ENCODE measurements at regions not wholly inside any gene's neighbourhood (a gene's known extent, or its start where the extent isn't known, plus 50 kb on each side); places are given as distances from the start of the nearest gene placed in this dataset.

GRCh38 chr2:5364361-5364760, 327.8 kb upstream of the SOX11 start:
- Histone ChIP-seq H3K4me1 (ENCODE audit: insufficient read depth, low read length) (no peaks in the 10 kb centered on the region), H3K9me3 (ENCODE audit: control insufficient read depth in 1 of 2, insufficient read depth in 1 of 2, low read length in 2 of 2) (peaks cover 0 to 12% of the 10 kb centered on the region in 2 experiments), H3K27me3 (ENCODE audit: control insufficient read depth in 1 of 2, insufficient read depth in 2 of 2, low read length in 2 of 2) (no peaks in the 10 kb centered on the region), H3K36me3 (ENCODE audit: insufficient read depth, low read length) (no peaks in the 10 kb centered on the region), H3K4me3 (ENCODE audit: low read length) (no peak overlapping the region), H3K27ac (ENCODE audit: low read depth in 1 of 2, low read length in 2 of 2) (no peak overlapping the region)
- DNase-seq (no peak), ATAC-seq (ENCODE audit: poor library complexity) (no peak)
- Mint-ChIP-seq H3K36me3 (ENCODE audit: low read depth) (no peaks in the 10 kb centered on the region), H3K27me3 (no peaks in the 10 kb centered on the region), H3K4me3 (no peak overlapping the region), H3K27ac (no peak overlapping the region), H3K4me1 (ENCODE audit: low read depth) (no peaks in the 10 kb centered on the region), H3K9me3 (peaks cover 2% of the 10 kb centered on the region)
- TF ChIP-seq, protein P1, sequence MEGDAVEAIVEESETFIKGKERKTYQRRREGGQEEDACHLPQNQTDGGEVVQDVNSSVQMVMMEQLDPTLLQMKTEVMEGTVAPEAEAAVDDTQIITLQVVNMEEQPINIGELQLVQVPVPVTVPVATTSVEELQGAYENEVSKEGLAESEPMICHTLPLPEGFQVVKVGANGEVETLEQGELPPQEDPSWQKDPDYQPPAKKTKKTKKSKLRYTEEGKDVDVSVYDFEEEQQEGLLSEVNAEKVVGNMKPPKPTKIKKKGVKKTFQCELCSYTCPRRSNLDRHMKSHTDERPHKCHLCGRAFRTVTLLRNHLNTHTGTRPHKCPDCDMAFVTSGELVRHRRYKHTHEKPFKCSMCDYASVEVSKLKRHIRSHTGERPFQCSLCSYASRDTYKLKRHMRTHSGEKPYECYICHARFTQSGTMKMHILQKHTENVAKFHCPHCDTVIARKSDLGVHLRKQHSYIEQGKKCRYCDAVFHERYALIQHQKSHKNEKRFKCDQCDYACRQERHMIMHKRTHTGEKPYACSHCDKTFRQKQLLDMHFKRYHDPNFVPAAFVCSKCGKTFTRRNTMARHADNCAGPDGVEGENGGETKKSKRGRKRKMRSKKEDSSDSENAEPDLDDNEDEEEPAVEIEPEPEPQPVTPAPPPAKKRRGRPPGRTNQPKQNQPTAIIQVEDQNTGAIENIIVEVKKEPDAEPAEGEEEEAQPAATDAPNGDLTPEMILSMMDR (IDR thresholded peaks at IDR 0.05) = no peak
- intact Hi-C loops (cut with DNase I, micrococcal nuclease) = no loop called here
- CTCF ChIA-PET = no interaction called here
- POLR2A ChIA-PET = no interaction called here

DNA sequence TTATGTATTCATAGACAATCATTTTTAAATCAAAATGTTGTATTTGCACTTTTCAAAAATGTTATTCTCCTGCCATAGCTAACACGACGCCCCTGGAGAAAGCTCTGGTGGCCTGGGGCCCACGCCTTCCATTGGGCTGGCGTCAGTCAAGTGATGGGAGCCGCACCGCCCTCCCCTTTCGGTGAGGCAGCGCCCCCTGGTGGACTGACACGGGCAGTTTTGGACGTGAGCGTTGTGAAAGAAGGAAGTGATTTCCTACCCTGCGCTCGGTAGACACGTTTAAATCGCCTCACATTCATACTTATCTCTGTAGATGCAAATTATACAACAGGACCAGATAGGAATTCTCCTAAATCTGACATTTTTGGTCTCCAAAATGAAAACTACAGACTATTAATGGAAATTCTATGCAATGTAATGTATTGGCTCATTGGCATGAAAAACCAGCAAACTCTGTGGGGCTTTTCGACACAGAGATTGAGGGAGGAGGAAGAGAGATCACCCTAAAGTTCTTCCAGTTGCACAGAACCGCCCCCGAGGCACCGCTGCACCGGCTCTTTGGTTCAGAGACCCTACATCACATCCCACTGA, 326.2 kb upstream of the SOX11 start:
- ChIA-PET CTCF (no interaction called here), POLR2A (no interaction called here)
- no peak overlapping the region for H3K4me3 Mint-ChIP-seq
- Histone ChIP-seq H3K4me1 (ENCODE audit: insufficient read depth, low read length) (no peaks in the 10 kb centered on the region), H3K27me3 (ENCODE audit: control insufficient read depth in 1 of 2, insufficient read depth in 2 of 2, low read length in 2 of 2) (no peaks in the 10 kb centered on the region), H3K4me3 (ENCODE audit: low read length) (no peak overlapping the region), H3K27ac (ENCODE audit: low read depth in 1 of 2, low read length in 2 of 2) (no peak overlapping the region), H3K9me3 (ENCODE audit: control insufficient read depth in 1 of 2, insufficient read depth in 1 of 2, low read length in 2 of 2) (peaks cover 0 to 18% of the 10 kb centered on the region in 2 experiments), H3K36me3 (ENCODE audit: insufficient read depth, low read length) (no peaks in the 10 kb centered on the region)
- TF ChIP-seq, protein P1 (IDR thresholded peaks at IDR 0.05) = no peak
- no peak for ATAC-seq (ENCODE audit: poor library complexity)
- intact Hi-C loops (cut with DNase I, micrococcal nuclease) = no loop called here
- peaks cover 4% of the 10 kb centered on the region for H3K9me3 Mint-ChIP-seq
- no peaks in the 10 kb centered on the region for H3K36me3 Mint-ChIP-seq (ENCODE audit: low read depth)
- H3K4me1 Mint-ChIP-seq (ENCODE audit: low read depth) = no peaks in the 10 kb centered on the region
- no peaks in the 10 kb centered on the region for H3K27me3 Mint-ChIP-seq
- peak in 4 of 14 experiments; percentile 1 to 18 (median 11) for DNase-seq
- no peak overlapping the region for H3K27ac Mint-ChIP-seq

GRCh38 chr2:5367321-5367720, 324.9 kb upstream of the SOX11 start:
- no peaks in the 10 kb centered on the region for H3K36me3 Mint-ChIP-seq (ENCODE audit: low read depth)
- no peaks in the 10 kb centered on the region for H3K4me1 Mint-ChIP-seq (ENCODE audit: low read depth)
- no peak for ATAC-seq (ENCODE audit: poor library complexity)
- H3K4me1 ChIP-seq (ENCODE audit: insufficient read depth, low read length) = no peaks in the 10 kb centered on the region
- TF ChIP-seq, protein P1 (IDR thresholded peaks at IDR 0.05) = no peak
- intact Hi-C loops (cut with DNase I, micrococcal nuclease) = no loop called here
- H3K27ac Mint-ChIP-seq = no peak overlapping the region
- ChIA-PET POLR2A (no interaction called here), CTCF (no interaction called here)
- H3K36me3 ChIP-seq (ENCODE audit: insufficient read depth, low read length) = no peaks in the 10 kb centered on the region
- H3K9me3 Mint-ChIP-seq = peaks cover 4% of the 10 kb centered on the region
- H3K4me3 ChIP-seq (ENCODE audit: low read length) = no peak overlapping the region
- peaks cover 0 to 18% of the 10 kb centered on the region in 2 experiments for H3K9me3 ChIP-seq (ENCODE audit: control insufficient read depth in 1 of 2, insufficient read depth in 1 of 2, low read length in 2 of 2)
- no peak overlapping the region for H3K27ac ChIP-seq (ENCODE audit: low read depth in 1 of 2, low read length in 2 of 2)
- no peaks in the 10 kb centered on the region for H3K27me3 Mint-ChIP-seq
- DNase-seq = no peak
- no peak overlapping the region for H3K4me3 Mint-ChIP-seq
- H3K27me3 ChIP-seq (ENCODE audit: control insufficient read depth in 1 of 2, insufficient read depth in 2 of 2, low read length in 2 of 2) = no peaks in the 10 kb centered on the region

Measured in CD4-positive, alpha-beta T cell (primary cell).